Kidney (tissue), 13 donors: ENCODE measurements at regions not wholly inside any gene's neighbourhood (a gene's known extent, or its start where the extent isn't known, plus 50 kb on each side); places are given as distances from the start of the nearest gene placed in this dataset.

Source experiments
- DNase-seq, 5 donors: peaks; one replicate each; pipeline ENCODE4 v3.0.0-alpha.2; 2013 to 2020
- FAIRE-seq: peaks from 2 replicates; lab custom pipeline; 2012; peaks lifted over from hg19 to GRCh38; lab: Jason Lieb, UNC
- H3K27ac ChIP-seq, 2 donors: one replicate each; pipeline ENCODE4 v1.7.0; 2013; ENCODE audit warnings: low read depth in 2 of 2, low read length in 2 of 2, inconsistent platforms in 1 of 2
- H3K27me3 ChIP-seq: one replicate; pipeline ENCODE4 v1.7.1; 2013; ENCODE audit warnings: low read length, inconsistent platforms; ENCODE audit not compliant: control insufficient read depth, insufficient read depth
- H3K36me3 ChIP-seq, 3 donors: one replicate each; pipeline versions ENCODE4 v1.7.0 to v1.7.1; 2013; ENCODE audit warnings: low read length in 3 of 3, control low read depth in 1 of 3, inconsistent platforms in 1 of 3; ENCODE audit not compliant: insufficient read depth in 3 of 3, control insufficient read depth in 2 of 3
- H3K4me1 ChIP-seq, 3 donors: one replicate each; pipeline versions ENCODE4 v1.7.0 to v1.7.1; 2013; ENCODE audit warnings: low read length in 3 of 3, inconsistent platforms in 1 of 3, low read depth in 1 of 3; ENCODE audit not compliant: control insufficient read depth in 2 of 3, insufficient read depth in 2 of 3
- H3K4me3 ChIP-seq, 3 donors: one replicate each; pipeline versions ENCODE4 v1.7.0 to v1.8.1; 2013; ENCODE audit warnings: low read length in 3 of 3, control low read depth in 1 of 3, inconsistent platforms in 1 of 3
- H3K9ac ChIP-seq, 3 donors: one replicate each; pipeline versions ENCODE4 v1.7.0 to v1.7.1; 2013; ENCODE audit warnings: low read length in 3 of 3, control low read depth in 1 of 3, inconsistent platforms in 1 of 3
- H3K9me3 ChIP-seq, 3 donors: one replicate each; pipeline versions ENCODE4 v1.7.0 to v1.7.1; 2013; ENCODE audit warnings: low read length in 3 of 3, control low read depth in 1 of 3, inconsistent platforms in 1 of 3; ENCODE audit not compliant: control insufficient read depth in 2 of 3, insufficient read depth in 1 of 3
- intact Hi-C: fragments of 100-400 bp; cut with DNase I; formaldehyde crosslinking; loops from one replicate; pipeline ENCODE4 v1.11.1; 2022
- TF ChIP-seq, protein P1 (sequence below): IDR thresholded peaks from 3 replicates; pipeline ENCODE4 v1.5.1; 2012; ENCODE audit warnings: mild to moderate bottlenecking, moderate library complexity, borderline replicate concordance; ENCODE audit not compliant: insufficient read depth; ENCODE audit errors: extremely low read depth
- donor health status: control.
- donor health status: control.
- donor health status: control.
- donor health status: control.
- donor health status: control.
- donor health status: DM: yes; HTN: yes; CAD: no.
- donor health status: Normal renal cell carcinoma (clear cell type).

DNA sequence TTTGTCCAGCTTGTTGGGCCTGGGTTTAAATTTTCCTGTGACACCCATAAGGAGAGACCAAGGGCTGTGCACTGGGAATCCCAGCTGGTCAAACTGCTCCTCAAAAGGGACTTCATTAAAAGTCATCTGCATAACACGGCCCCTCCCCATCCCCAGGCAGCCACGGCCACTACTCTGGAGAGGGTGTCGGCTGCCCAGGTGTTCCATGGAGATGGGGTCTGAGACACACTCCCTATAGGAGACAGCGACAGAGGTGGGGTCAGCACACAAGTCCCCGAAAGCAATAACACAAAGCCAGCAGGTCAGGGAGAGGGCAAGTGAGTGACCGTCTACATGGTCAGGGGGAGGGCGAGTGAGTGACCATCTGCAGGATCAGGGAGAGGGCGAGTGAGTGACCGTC, 75.6 kb upstream of the BCL11B start:
- Histone ChIP-seq H3K9ac (no peak overlapping the region), H3K9me3 (no peaks in the 10 kb centered on the region), H3K27ac (no peak overlapping the region), H3K27me3 (no peaks in the 10 kb centered on the region), H3K36me3 (no peaks in the 10 kb centered on the region), H3K4me3 (no peak overlapping the region), H3K4me1 (no peaks in the 10 kb centered on the region)
- intact Hi-C loops: no loop called here
- DNase-seq (no peak), FAIRE-seq (no peak)
- TF ChIP-seq, protein P1, sequence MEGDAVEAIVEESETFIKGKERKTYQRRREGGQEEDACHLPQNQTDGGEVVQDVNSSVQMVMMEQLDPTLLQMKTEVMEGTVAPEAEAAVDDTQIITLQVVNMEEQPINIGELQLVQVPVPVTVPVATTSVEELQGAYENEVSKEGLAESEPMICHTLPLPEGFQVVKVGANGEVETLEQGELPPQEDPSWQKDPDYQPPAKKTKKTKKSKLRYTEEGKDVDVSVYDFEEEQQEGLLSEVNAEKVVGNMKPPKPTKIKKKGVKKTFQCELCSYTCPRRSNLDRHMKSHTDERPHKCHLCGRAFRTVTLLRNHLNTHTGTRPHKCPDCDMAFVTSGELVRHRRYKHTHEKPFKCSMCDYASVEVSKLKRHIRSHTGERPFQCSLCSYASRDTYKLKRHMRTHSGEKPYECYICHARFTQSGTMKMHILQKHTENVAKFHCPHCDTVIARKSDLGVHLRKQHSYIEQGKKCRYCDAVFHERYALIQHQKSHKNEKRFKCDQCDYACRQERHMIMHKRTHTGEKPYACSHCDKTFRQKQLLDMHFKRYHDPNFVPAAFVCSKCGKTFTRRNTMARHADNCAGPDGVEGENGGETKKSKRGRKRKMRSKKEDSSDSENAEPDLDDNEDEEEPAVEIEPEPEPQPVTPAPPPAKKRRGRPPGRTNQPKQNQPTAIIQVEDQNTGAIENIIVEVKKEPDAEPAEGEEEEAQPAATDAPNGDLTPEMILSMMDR: no peak

DNA sequence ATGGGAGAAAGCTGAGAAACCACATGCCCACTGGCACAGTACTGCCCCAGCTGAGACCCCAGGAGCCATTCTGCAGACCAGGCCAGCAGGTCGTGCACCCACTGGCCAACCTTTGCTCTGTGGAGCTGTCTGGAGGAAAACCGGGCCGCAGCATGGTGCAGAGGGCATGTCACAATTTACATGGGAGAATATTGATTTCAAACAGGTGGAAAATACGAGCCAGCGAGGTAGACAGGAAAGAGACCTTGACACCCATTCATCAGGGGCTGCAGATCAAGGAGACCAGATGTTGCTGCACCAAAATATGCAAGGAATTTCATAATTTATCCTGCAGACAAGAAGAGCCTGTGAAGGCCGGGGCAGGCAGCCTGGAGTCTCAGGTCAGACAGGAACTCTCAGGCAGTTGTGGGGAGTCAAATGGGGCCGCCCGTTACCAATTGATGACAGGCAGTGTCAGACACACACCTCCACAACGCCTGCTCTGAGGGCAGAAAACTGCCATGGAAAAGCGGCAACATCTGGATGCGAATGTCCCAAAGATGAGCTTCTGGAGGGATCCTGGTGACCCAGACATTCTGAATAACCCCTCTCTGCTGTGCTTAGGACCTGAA, 74.6 kb upstream of the BCL11B start:
- no peaks in the 10 kb centered on the region for H3K27me3 ChIP-seq
- intact Hi-C loops: no loop called here
- DNase-seq: peak in 1 of 5 donors; percentile 59

DNA sequence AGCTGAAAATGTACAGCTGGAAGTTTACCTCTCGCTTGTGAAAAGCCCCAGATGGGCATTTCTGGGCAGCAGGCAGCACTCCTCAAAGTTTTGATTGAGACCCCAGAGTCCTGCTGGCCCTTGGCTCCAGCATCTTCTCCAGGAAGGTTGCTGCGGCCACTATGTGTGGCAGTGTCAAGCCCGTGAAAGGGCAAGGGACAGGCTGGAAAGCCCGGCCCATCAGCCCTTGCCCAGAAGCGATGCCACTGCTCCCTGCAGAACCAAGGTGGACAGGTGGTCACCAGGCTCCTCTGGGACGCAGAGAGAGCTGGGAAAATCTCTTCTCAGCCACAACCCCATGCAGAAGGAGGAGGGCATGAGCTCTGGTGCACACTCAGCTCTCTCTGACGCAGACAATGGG, 73.5 kb upstream of the BCL11B start:
- no peak for FAIRE-seq
- H3K36me3 ChIP-seq: no peaks in the 10 kb centered on the region
- no peak overlapping the region for H3K9ac ChIP-seq
- H3K27ac ChIP-seq: no peak overlapping the region
- no peaks in the 10 kb centered on the region for H3K27me3 ChIP-seq
- H3K9me3 ChIP-seq: no peaks in the 10 kb centered on the region
- intact Hi-C loops: no loop called here
- H3K4me1 ChIP-seq: no peaks in the 10 kb centered on the region
- TF ChIP-seq, protein P1: no peak
- no peak overlapping the region for H3K4me3 ChIP-seq
- peak in 1 of 5 donors; percentile 41 for DNase-seq

More for the DNA sequence above, 74.6 kb upstream of the BCL11B start:
- no peak for FAIRE-seq
- no peak overlapping the region for H3K4me3 ChIP-seq
- H3K36me3 ChIP-seq: no peaks in the 10 kb centered on the region
- TF ChIP-seq, protein P1: no peak
- H3K27ac ChIP-seq: no peak overlapping the region
- no peaks in the 10 kb centered on the region for H3K4me1 ChIP-seq
- no peak overlapping the region for H3K9ac ChIP-seq
- H3K9me3 ChIP-seq: no peaks in the 10 kb centered on the region
